Right lung (tissue), 2 donors: ENCODE measurements at regions not wholly inside any gene's neighbourhood (a gene's known extent, or its start where the extent isn't known, plus 50 kb on each side); places are given as distances from the start of the nearest gene placed in this dataset.
"Not testable (repeated sequence)": the region's sequence is repeated elsewhere in the genome, so short reads cannot be mapped to it uniquely, and the experiment has no call there.

Source experiments
- DNase-seq, 2 donors: peaks; one replicate each; pipeline ENCODE4 v3.0.0-alpha.2; 2013

GRCh38 chr5:67880876-67881275, 334.7 kb upstream of the PIK3R1 start:
- no peak for DNase-seq

DNA sequence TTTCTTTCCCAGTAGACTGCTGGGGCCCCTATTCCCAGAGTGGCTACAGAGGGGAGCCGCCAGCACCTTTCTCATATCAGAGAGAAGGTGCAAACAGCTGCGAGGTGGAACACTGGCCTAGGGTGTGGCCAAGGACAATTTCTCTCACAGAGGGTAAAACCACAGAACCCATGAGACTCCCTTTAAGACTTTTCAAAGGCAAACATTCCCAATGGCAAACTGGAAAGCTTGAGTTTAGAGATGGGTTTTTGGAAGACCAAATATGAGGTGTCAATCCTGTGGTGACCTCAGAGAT, 335.1 kb upstream of the PIK3R1 start:
- DNase-seq, result no peak

- no peak for DNase-seq
Measured at GRCh38 chr5:67879620-67880510, 335.7 kb upstream of the PIK3R1 start.

DNA sequence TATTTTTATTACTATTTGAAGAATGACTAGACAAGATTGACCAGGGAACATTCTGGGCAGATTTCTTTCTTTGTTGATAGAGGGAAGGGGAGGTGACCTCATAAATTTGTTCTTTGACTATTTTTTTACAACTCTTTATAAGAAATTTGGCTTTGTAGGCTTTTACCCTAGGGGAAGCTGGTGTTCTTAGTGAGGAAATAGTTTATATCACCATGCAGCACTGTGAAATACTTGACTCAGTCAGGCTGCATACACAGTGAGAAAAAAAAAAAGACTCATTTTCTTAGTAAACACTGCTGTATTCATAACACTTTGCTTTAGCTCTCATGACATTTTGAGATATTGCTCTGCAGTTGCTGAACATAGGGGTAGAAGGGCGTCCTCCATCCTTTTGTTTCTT, 336.6 kb upstream of the PIK3R1 start:
- no peak for DNase-seq

GRCh38 chr5:67876371-67876770, 339.2 kb upstream of the PIK3R1 start:
- DNase-seq, result no peak

- DNase-seq, result no peak
Measured at GRCh38 chr5:67875601-67876000, 340.0 kb upstream of the PIK3R1 start.

DNA sequence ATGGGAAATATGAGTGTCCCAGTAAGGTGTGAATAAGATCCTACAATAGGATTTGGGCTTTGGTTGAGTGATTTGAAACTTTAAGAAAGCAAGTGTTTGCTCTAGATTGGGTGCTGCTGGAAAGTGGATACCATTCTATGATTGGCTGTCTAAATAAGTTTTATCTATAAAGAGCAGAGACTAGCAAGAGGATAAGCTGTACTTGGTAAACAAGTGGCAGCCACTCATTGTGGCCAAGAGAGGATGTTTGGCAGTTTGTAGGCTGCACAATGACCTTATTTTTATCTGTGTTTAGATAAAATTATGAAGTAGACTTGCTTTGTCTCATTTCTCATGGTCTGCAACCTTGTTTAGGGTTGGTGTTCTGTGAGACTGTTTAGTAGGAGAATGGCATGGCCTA, 341.6 kb upstream of the PIK3R1 start:
- no peak for DNase-seq

GRCh38 chr5:67870662-67871061, 344.9 kb upstream of the PIK3R1 start:
- DNase-seq, result no peak

GRCh38 chr5:67864335-67864734, 351.2 kb upstream of the PIK3R1 start:
- DNase-seq, result not testable (repeated sequence)

DNA sequence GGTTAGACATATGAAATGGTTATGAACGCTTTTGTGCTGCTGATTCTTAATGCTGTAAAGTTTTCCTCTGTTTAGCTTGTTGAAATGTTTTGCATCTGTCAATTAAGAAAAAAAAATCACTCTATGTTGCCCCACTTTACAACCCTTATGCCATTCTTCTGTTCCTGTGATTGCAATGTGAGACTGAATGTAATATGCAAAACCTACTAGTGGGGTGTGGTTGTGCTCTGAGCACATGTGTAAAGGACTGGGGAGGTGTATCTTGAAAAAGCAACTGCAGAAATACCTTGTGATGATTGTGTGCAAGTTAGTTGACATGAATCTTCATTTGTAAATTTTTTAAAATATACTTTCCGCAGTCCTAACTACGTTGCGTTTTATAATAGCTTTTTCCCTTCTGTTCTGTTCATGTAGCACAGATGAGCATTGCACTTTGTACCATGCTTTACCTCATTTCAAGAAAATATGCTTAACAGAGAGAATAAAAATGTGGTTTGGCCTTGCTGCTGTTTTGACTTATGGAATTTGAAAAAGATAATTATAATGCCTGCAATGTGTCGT, 357.0 kb upstream of the PIK3R1 start:
- DNase-seq, result no peak

GRCh38 chr5:67857502-67857901, 358.1 kb upstream of the PIK3R1 start:
- no peak for DNase-seq

DNA sequence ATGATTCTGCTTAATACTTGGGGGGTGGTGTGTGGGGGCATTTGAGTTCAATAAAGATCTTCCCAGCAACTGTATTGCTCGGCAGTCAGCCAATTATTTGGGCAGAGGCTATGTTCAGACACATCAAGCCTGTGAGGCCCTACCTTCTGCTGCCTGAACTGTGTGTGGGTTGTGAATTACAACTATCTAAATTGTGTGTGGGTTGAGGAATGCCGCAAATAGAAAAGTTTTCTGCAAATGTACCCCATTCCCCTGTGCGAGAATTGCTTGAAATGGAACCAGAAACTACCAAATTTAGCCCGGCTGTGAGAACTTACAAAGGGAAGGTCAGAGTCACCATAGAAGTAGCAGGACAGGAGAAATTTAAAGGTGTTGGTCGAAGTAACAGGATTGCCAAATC, 360.0 kb upstream of the PIK3R1 start:
- DNase-seq, result no peak

GRCh38 chr5:67850906-67851305, 364.6 kb upstream of the PIK3R1 start:
- DNase-seq, result not testable (repeated sequence)

DNA sequence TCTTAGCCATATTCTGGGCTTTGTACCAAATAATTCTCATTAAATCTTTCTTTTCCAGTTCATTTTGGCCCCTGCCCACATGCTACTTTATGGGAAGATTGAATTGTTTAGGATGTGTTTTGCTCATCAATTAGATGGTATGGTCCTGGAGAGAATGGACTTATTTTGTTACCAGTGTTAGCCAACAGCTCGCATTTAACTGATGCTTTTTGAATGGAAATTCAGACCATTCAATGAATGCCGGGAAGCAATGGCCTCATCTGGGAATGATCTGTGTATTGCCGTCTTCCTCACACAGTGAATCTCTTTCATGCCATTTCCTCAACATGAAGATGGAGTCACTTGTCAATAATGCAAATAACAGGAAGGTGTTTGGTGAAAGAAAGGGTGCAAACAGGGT, 370.6 kb upstream of the PIK3R1 start:
- DNase-seq, result no peak

DNA sequence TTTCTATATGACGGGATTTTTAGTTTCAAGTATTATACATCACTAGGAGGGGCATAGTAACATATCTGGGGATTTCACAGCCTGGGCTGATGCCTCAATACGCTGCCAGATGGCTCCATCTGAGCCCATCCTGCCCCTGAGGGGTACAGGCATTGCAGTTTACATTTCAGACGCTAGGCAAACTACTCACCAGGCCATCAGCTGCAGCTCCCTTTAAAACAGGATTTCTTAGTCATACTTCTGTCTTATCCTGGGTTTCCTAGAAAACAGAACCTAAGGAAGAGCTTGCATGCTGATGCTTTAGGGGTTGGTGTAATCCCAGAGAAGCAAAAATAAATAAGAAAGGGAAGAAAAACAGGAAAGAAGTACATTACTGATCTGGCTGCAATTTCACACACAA, 372.8 kb upstream of the PIK3R1 start:
- DNase-seq, result no peak

GRCh38 chr5:67837225-67837624, 378.3 kb upstream of the PIK3R1 start:
- not testable (repeated sequence) for DNase-seq

- DNase-seq, result not testable (repeated sequence)
Measured at GRCh38 chr5:67836496-67836895, 379.1 kb upstream of the PIK3R1 start.

DNA sequence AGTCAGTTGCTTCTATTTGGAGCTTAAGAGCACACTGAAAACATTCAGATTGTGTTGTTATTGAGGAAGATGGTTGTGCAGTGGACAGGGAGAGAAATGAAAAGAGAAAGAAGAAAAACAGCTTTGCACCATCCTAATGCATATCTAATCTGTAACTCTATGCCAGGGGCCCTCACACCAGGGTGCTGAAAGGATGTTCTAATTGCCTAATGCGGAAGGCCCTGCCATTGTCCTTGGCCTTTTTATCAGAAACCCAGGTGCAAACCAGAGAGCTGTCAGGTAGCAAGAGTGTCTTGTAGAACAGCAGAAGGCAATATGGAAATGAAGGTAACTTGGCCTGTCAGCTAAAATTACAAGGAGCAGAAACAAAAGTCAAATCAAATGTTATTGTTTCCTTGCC, 384.5 kb upstream of the PIK3R1 start:
- no peak for DNase-seq

DNA sequence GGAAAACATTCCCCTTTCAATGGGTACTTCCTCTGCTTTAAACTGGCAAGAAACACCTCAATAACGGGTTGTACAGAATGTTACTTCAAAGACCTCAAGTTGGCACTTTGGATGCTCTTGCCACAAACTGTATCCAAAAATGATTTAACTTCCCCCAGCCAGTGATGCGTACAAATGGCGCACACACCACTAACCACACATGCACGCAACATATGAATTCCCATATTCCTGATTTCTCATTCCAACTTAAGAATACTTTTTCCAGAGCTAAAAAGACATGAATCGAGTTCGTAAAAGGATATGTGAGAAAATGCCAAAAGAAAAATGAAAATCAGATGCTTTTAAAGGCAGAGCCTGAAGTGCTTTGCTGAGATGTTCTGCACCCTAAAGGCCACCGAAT, 388.0 kb upstream of the PIK3R1 start:
- no peak for DNase-seq

DNA sequence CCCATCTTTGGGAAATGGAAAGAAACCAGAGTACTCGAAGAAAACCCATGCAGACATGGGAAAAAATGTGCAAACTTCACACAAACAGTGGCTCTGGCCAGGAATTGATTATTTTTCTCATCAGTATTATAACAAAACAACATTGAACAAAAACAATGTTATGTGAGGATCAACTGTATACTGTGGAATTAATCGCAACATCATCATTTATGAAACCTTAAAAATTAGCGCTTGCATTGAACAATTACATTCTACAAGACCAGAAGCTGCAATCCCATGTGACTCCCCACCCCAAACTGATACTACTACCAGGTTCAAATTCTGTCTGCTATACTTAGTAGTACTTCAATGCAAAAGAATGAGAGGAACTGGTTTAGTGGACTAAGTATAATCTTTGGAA, 390.7 kb upstream of the PIK3R1 start:
- DNase-seq, result no peak

DNA sequence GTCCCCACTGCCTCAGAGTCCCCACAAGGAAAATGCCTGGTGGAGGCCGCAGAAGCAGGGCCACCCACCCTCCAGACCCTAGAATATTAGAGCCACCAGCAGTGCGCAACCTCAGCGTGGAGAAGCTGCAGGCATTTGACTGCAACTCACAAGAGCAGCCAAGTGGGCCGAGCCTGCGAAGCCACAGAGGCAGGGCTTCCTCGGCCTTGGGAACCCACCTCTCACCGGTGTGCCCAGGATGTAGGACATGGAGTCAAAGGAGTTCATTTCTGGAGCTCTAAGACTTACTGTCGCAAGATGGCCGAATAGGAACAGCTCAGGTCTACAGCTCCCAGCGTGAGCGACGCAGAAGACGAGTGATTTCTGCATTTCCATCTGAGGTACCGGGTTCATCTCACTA, 397.9 kb upstream of the PIK3R1 start:
- DNase-seq, result no peak

- no peak for DNase-seq
Measured at GRCh38 chr5:67816456-67816855, 399.1 kb upstream of the PIK3R1 start.

DNA sequence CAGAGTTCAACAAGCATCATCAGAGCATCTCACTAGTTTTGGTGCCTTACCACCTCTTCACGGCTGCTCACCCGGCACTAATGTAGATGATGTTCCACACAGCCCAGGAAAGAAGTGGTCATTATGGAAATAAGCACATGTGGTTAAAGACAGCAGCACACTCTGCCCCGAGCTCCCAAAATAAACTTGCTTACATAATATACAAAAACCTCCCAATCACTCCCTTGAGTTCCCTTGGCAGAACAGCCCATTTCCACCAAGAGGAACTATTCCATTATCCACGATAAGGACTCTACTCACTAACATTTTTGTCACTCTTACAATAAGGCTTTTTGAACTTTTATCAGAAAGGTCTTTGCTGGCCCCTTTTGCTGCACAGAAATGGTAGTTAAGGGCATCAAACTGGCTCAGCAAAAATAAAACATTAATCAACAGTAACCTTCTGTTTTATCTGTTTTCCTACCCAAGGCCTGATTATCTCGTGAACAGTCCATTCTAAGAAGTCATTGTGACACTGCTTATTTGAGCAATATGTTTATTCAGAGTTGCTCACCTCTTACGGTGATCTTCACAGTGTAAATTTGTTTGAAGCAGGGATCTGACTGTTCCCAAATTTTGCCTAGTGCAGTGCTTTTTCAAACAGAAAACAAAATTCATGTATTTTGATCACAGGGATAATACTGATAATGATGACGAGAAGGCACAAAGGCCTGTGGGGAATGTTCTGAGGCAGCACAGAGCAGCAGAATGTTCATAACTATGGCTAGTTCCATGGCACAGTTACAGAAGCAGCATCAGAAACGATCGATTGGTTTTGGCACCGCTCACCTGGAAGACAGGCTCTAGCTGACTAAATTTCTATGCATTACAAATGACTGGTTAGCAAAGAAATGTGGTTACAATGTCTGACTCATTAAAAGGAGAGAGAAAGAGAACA, 399.8 kb upstream of the PIK3R1 start:
- no peak for DNase-seq
